ENCODE measurements at regions not wholly inside any gene's neighbourhood (a gene's known extent, or its start where the extent isn't known, plus 50 kb on each side); places are given as distances from the start of the nearest gene placed in this dataset.
"Not testable (repeated sequence)": the region's sequence is repeated elsewhere in the genome, so short reads cannot be mapped to it uniquely, and the experiment has no call there.

DNA sequence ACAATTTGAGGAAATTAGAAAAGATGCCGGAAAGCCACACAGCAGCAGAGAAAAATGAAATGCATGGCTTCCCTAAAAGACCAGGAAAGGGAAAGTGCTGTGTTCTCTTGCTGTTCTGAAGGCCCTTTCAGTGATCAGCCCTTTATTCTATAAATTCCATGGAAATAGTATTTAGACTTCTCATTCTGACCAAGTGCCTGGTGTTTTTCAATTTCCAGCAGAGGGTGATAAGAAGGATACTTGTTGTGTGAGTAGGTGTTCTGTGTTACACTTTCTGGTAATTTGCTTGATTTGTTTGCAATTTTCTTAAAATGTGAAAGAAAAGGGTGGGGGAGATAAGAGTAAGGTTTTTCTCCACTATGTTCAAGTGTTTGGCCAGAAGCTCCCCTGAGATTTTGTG is 504.5 kb downstream of the IRS1 start:
- no peak for DNase-seq (ENCODE audit: low read depth, low spot score)

DNA sequence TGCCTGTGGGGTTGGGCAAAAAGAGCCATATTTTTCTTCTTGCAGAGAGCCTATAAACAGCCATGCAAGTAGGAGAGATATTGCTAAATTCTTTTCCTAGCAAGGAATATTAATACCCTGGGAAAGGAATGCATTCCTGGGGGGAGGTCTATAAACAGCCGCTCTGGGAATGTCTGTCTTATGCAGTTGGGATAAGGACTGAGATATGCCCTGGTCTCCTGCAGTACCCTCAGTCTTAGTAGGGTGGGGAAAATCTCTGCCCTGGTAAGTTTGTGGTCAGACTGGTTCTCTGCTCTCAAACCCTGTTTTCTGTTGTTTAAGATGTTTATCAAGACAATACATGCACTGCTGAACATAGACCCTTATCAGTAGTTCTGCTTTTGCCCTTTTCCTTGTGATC is 508.3 kb downstream of the IRS1 start:
- DNase-seq (ENCODE audit: low read depth, low spot score) = not testable (repeated sequence)

DNA sequence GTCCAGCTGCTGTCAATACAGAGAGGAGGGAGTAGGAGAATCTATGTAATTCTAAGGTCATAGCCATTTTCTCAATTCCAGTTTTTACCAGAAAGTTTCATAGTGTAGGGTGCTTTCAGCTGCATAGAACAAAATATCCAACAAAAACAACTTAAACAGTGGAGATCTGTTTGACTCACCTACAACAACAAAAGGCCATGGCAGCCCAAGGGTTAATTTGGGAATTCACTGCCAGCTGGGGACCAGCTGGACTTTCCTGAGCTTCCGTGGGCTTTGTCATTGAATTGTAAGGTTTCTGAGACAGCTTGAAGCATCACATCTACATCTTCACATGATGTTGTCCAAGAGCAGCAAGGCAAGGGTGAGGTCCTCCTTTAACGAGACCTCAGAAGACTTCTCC is 512.7 kb downstream of the IRS1 start:
- no peak for DNase-seq (ENCODE audit: low read depth, low spot score)

DNA sequence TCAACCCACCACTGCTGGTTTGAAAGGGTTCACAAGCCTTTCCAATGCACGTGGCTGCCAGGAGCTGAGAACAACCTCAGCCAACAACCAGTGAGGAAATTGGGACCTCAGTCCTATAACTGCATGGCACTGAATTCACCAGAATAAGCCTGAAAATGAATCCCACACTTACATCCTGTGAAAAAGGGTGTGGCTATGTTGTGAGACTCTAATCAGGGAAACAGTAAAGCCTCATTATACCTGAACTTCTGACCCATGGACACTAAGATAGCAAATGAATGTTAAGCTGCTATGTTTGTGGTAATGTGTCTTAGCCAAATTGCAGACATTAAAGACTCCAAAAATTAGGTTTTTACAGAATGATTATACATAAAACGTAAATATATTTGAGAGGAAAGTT is 515.8 kb downstream of the IRS1 start:
- DNase-seq (ENCODE audit: low read depth, low spot score) = no peak

DNA sequence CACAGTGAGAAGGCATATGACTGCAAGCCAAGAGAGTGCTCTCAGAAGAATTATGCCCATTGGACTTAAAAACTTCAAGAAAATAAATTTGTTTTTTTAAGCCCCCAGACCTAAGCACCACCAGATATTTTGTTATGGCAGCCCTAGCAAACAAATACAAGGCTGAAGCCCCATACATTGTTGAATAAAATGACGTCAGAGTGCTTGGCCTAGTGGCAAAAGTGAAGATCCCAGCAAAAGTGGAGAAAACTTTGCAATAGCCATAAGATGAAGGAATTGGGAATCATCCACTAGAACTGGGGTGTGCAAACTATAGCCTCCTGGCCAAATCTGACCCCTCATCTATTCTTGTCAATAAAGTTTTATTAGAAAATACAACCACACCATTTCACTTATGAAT is 517.5 kb downstream of the IRS1 start:
- DNase-seq (ENCODE audit: low read depth, low spot score) = no peak

DNA sequence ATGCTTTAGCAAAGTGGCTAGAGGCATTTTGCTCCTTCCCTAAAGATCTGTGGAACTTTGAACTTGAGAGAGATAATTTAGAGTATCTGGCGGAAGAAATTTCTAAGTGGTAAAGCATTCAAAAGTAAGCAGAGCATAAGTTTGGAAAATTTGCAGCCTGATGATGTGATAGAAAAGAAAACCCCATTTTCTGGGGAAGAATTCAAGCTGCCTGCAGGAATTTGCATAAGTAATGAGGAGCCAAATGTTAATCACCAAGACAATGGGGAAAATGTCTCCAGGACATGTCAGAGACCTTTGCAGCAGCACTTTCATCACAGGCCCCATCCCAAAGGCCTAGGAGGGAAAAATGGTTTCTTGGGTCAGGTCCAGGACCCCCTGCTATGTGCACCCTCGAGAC is 519.5 kb downstream of the IRS1 start:
- not testable (repeated sequence) for DNase-seq (ENCODE audit: low read depth, low spot score)

DNA sequence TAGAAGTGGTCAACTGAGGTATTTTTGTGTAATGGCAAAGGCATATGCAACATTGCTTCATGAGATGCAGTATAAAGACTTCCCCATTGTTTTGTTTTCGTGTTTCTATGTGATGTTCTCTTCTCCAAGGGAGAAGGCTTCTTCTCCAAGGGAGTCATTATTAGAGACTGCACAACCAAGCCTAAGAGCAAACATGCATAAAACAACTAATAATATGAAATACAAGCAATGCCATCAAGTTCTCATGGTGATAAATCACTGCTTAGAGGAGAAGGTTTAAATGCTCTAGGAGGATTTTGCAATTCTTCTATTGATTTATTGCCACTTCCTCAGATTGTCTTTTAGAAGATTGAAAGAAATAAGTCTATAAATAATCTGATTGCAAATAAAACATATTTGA is 524.4 kb downstream of the IRS1 start:
- DNase-seq (ENCODE audit: low read depth, low spot score) = no peak

DNA sequence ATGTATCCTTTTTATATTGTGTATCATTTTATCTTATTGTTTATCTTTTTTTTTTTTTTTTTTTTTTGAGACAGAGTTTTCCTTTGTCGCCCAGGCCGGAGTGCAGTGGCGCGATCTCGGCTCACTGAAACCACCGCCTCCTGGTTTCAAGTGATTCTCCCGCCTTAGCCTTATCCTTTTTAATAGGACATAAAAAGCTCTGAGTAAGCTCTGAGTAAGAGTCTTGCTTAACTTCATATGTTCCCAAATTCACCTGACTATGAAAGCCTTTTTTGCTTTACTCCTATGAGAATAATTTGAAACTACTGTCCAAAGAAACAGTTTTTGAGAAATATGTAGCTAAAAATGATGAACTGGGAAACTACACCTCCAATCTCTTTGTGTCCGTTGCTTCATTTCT is 525.5 kb downstream of the IRS1 start:
- no peak for DNase-seq (ENCODE audit: low read depth, low spot score)

DNA sequence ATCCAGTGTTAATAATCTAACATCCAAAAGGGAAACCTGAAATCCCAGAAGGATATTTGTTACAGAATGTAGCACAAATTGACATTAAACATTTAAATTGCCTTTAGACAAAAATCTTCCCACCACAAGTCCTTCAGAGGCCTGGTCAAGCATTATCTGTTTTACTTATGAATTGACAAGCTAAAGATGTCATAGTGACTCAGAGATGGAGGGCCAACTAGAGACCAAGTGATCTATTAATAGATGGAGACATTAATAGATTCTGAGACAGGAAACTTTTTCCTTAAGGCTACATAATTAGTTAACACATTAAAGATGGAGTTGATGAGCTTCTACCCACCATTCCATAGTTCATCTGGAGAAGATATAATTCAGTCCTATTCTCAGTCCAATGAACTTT is 526.2 kb downstream of the IRS1 start:
- DNase-seq (ENCODE audit: low read depth, low spot score) = no peak

DNA sequence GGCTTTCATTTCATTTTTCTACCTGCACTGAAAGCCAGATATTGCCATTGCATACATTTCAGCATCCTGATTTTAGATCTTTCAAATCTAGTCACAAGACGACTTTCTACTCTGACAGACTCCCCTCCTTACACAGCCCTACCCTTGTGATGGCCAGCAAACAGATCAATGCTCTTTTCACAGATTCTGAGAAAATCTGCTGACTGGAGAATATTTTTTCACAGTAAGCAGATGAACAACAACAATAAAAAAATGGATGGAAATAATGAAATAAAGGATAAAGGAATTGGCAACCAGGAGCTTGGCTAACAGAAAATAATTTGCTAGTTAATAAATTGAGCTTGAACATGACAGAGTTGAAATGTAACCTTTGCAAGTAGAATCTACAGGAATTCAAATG is 527.2 kb downstream of the IRS1 start:
- no peak for DNase-seq (ENCODE audit: low read depth, low spot score)

DNA sequence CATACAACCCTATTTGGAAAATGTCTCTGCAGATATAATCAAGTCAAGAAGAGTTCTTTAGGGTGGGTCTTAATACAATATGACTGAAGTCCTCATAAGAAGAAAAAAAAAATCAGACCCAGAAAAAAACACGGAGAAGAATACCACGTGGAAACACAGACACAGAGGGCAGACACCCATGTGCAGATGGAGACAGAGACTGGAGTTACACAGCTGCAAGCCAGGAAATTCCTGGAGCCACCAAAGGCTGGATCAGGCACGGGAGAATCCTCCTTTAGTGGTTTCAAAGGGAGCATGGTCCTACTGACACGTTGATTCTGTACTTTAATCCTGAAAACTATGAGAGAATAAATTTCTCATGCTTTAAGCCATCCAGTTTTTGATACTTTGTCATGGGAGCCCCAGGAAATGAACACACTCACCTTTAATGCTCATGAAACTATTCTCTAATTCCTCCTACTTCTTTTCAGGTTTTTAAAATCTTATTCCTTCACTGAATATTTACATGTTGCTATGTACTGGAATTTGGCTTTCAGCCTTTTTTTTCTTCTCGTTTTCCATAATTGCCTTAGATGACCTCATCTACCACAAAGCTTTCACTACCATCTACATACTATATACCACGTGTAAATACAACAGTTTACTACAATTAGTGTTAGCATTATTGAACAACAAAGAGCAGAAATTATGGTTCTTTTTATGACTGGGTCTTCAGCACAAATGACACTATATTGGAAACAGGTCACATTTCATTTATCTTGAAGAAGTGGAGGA is 529.1 kb downstream of the IRS1 start:
- DNase-seq (ENCODE audit: low read depth, low spot score) = no peak

DNA sequence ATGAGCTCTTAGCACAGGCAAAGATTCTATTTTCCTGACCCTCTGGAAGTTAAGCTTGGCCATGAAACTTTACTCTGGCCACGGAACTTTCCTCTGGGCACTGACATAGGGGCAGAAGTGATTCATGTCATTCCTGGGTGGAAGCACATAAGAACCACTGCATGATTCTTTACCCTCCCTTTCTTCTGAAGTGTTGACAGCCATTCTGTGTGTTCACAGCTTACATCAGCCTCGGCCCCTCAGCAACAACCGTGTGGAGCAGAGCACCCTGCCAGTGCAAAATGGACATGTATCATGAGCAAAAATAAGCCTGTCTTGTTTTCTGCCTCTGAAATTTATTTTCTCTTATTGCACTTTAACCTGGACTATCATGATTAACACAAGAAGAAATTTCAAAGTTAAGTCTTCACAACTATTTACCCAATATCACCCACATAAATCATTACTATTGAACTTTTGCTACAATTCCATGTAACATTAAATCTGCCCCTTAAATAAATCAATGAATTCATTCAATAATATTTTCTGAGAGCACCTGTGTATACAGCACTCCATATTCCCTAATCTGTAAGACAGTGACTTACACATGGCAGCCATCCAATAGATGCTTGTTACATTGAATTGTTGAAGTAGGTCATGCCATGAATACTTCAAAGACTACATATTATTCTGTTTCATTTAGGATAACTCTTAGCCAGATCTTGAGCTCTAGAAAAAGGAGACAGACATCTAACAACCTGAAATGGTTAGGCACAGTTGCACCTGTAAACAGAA is 531.9 kb downstream of the IRS1 start:
- no peak for DNase-seq (ENCODE audit: low read depth, low spot score)

DNA sequence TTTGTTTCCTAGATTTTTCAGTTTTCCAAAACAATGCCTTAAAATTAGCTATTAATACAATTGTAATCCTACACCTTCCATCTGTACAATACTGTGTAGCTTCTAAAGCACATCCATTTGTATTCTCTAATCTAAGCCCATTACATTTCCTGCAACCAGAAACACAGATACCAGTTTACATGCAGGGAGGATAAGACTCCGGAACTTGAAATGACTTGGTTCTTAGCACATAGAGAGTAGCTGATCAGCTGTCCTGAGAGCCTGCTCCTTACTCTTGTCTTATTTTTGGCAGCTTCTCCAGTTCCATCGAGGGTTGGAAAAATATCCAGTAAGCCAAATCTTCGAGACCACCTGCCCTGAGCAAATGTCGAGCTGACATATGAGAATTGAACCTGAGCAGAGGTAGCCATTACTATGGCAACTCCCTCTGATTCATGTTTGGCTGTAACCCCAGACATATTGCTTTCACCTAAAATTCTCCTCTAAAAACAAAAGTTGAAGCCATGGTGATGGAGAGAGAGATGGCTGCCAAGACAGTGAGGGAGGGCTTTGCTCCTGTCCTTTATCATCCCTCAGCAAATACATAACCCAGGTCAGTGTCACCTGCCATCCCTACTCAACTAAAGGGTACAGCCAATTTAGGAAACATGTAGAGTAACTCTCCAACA is 542.8 kb downstream of the IRS1 start:
- no peak for DNase-seq (ENCODE audit: low read depth, low spot score)

DNA sequence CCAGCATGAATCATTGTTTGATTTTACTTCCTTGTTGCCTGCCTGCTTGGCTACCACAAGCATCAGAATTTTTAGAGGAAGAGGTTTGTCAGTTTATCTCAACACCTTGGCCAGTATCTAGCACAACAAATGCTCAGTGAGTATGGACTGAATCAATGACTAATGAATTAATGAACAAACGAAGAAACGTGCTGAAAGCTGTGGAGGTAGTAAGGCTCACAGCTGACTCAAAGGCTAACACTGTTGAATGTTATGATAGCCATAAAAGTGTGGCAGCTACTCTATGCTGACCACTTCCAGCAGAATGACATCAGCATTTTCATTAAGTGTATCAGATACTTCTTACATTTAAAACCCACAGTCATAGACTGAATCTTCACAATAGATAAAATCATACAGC is 543.4 kb downstream of the IRS1 start:
- DNase-seq (ENCODE audit: low read depth, low spot score) = no peak

DNA sequence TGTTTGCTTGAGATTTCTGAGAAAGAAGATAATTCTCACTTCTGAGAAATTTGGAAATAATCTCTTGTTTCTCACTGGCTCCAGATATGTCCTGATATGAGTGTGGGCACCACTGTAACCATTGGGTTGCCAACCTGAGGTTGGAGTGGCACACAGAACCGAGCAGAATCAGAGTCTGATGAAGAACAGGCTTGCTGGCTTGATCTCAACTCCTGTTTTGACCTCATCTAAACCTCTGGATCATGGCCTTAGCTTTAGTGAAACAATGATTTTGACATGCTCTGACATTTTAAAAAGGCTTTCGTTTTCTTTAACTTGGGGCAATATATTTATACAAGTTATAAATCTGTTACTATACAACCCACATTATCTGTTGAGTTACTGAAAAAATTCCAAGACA is 548.0 kb downstream of the IRS1 start:
- DNase-seq (ENCODE audit: low read depth, low spot score) = no peak

DNA sequence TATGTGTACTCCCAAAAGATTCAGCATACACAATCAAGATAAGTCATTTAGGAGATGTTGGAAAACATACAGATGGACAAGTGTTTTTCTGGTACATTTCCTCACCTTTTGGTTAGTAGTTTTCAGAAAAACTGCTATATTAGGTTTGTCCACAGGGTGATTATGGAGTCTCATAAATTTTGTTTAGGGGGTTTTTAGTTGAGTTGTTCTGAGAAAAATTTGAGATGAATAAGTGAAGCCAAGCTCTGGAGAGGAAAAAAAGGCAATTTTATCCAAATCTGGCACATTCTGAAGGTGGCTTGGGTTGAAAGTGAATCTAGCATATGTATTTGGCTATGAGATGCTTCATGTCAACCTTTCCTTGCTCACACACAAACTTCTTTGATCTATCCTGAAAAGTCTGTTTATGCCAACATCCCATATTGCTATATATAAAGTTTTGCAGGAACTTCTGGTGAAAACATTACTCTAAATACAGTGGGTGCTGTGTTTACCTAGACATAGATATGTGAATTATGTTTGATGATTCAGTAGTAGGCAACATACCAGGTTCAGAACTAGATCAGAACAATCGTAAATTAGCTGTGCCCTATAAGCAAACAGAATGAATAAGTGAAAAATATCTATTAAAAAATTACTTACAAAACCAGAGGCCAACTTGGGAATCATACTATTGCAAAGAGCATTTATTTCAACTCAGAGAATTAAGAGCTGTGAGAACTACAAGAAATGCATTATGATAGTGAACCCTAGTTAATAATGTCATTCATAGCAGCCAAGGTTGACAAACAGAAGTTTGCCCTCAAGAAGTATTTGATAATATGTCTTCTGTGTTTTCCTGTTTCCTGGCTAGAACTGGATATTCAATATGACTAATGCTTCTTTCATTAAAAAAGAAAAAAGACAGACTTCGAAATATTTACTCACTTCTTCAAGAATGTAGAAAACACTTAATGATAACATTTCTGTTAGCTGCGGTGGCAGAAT is 552.0 kb downstream of the IRS1 start:
- no peak for DNase-seq (ENCODE audit: low read depth, low spot score)

DNA sequence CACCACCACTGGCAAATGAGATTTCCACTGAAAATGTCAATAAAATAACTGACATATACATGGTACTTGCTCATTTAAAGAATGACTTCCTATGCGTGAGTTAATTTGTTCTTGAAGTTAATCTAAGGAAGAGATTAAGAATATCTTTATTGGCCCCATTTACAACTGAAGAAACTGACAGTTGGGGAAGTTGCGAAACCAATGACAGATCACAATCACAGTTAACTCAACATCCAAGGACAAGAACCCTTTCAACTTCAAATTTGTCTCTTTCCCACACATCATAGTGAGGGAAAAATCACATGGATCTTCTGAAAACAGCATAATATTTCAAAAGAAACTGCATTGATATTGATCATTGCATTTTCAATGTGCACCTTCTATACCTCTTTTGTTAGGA is 565.4 kb downstream of the IRS1 start:
- DNase-seq (ENCODE audit: low read depth, low spot score) = no peak

DNA sequence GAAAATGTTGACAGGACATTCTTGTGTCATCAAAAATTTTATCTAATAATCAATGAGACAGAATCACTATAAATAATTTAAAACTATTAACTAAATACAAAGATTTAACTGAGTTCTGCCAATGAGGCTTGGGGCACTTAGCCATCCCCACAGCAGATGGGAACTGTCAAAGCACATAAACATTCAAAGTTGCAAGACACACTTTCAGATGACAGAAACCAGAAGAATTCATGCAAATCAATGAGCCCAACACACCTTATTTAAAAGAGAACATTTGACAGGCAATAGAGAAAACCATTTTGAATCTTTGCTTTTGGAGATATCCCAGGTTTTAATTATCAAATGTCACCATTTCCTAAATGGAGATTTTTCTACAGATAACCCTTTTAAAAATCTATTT is 566.2 kb downstream of the IRS1 start:
- DNase-seq (ENCODE audit: low read depth, low spot score) = no peak

DNA sequence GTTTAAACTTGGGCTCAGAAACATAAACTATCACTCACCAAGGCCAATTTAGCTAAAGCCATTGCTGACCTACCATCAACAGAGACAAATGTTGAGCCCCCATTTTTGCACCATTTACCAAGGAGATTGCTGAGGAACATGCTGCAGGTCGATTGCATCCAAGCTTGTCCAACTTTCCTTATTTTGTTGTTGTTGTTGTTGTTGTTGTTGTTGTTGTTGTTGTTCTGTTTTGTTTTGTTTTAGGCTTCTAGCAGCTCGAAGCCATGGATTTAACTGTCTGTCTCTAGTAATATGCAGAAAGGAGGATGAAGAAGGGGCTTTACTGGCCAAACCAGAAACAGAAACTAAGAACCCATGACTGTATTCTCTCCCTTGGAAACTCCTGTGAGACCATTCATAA is 571.5 kb downstream of the IRS1 start:
- DNase-seq (ENCODE audit: low read depth, low spot score) = no peak

DNA sequence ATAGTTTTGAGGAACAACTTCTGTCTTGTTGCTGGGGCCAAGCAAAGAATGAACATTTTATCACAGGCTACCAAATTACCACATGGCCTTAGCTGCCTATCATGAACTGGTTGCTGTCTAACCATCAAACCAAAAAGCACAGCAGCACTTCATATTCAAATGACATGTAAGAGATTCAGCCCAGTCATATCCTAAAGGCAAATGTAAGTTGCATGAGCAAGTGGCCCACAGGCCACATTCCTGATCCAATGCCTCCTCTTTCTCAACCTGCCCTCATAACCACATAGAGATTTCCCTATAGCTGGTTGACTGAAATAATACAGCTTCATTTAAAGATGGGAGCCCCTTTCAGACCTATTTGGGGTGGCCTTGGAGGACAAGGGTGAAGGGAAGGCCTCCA is 572.3 kb downstream of the IRS1 start:
- no peak for DNase-seq (ENCODE audit: low read depth, low spot score)

DNA sequence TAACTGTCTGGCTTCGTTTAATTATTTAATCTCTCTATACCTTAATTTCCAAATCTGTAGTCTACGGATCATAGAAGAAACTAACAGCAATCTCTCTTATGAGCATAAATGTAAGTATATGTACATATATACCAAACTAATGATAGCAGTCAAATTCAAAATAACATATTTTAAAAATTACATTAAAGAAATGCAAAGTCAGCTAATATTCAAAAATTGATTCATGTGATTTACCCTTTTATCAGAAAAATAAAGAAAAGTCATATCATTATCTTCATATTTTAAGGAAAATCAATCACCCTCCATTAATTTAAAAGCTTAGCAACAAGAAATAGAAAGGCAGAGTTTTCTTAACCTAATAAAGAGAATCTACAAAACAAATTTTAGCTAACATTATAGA is 575.9 kb downstream of the IRS1 start:
- no peak for DNase-seq (ENCODE audit: low read depth, low spot score)

DNA sequence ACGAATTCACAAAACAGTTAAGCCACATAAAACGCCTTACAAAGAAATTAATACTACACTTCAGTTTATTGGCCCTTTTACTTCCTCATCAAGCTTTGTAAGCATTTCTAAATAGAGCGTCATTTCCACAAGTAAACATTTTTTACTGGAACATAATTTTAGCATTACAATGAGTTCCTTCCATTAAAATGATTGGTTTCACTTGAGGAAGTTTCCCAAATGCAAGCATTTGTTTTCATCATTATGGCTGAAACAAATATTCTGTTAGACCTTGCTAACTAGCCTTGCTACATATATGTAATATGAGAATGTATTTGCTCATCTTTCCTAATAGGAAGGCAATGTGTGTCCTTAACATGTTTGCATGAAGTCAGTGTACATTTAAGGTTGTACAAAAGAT is 579.1 kb downstream of the IRS1 start:
- DNase-seq (ENCODE audit: low read depth, low spot score) = no peak

All from brain pericyte (primary cell).